ENCODE measurements at regions not wholly inside any gene's neighbourhood (a gene's known extent, or its start where the extent isn't known, plus 50 kb on each side); places are given as distances from the start of the nearest gene placed in this dataset.
A peak's percentile ranks its signal among the peaks of the same experiment; 100 is the strongest.
"Not testable (repeated sequence)": the region's sequence is repeated elsewhere in the genome, so short reads cannot be mapped to it uniquely, and the experiment has no call there.

GRCh38 chr5:112472614-112473013 lies 53.5 kb upstream of the EPB41L4A start:
- no peak for DNase-seq
- Mint-ChIP-seq H3K4me3 (no peak overlapping the region), H3K27ac (no peak overlapping the region), H3K36me3 (ENCODE audit: low read depth) (no peaks in the 10 kb centered on the region), H3K27me3 (peaks cover 17% of the 10 kb centered on the region), H3K9me3 (no peaks in the 10 kb centered on the region), H3K4me1 (no peaks in the 10 kb centered on the region)
- no peak for ATAC-seq

- ATAC-seq: no peak
- H3K27me3 Mint-ChIP-seq: peaks cover 17% of the 10 kb centered on the region
Observed at GRCh38 chr5:112473989-112474388, 54.9 kb upstream of the EPB41L4A start.

GRCh38 chr5:112475747-112476365 lies 56.8 kb upstream of the EPB41L4A start:
- no peak for DNase-seq
- no peaks in the 10 kb centered on the region for H3K9me3 Mint-ChIP-seq
- no peaks in the 10 kb centered on the region for H3K4me1 Mint-ChIP-seq
- no peak overlapping the region for H3K4me3 Mint-ChIP-seq
- ATAC-seq: no peak
- H3K36me3 Mint-ChIP-seq (ENCODE audit: low read depth): no peaks in the 10 kb centered on the region
- H3K27me3 Mint-ChIP-seq: peaks cover 12% of the 10 kb centered on the region
- H3K27ac Mint-ChIP-seq: no peak overlapping the region

More at GRCh38 chr5:112473989-112474388, 54.9 kb upstream of the EPB41L4A start:
- Mint-ChIP-seq H3K27ac (no peak overlapping the region), H3K36me3 (ENCODE audit: low read depth) (no peaks in the 10 kb centered on the region), H3K4me1 (no peaks in the 10 kb centered on the region), H3K9me3 (no peaks in the 10 kb centered on the region), H3K4me3 (no peak overlapping the region)
- DNase-seq: no peak

- no peak for DNase-seq
- no peak for ATAC-seq
- Mint-ChIP-seq H3K4me1 (no peaks in the 10 kb centered on the region), H3K27me3 (peaks cover under 1% of the 10 kb centered on the region), H3K27ac (no peak overlapping the region), H3K9me3 (no peaks in the 10 kb centered on the region), H3K4me3 (no peak overlapping the region), H3K36me3 (ENCODE audit: low read depth) (no peaks in the 10 kb centered on the region)
Observed at GRCh38 chr5:112479418-112479817, 60.3 kb upstream of the EPB41L4A start.

GRCh38 chr5:112480501-112480900 lies 61.4 kb upstream of the EPB41L4A start:
- H3K9me3 Mint-ChIP-seq: no peaks in the 10 kb centered on the region
- no peak for ATAC-seq

GRCh38 chr5:112483704-112484103 lies 64.6 kb upstream of the EPB41L4A start:
- H3K4me3 Mint-ChIP-seq: no peak overlapping the region
- DNase-seq (no peak), ATAC-seq (no peak)
- H3K4me1 Mint-ChIP-seq: no peaks in the 10 kb centered on the region
- no peaks in the 10 kb centered on the region for H3K9me3 Mint-ChIP-seq
- no peaks in the 10 kb centered on the region for H3K36me3 Mint-ChIP-seq (ENCODE audit: low read depth)
- no peaks in the 10 kb centered on the region for H3K27me3 Mint-ChIP-seq
- H3K27ac Mint-ChIP-seq: no peak overlapping the region

More at GRCh38 chr5:112480501-112480900, 61.4 kb upstream of the EPB41L4A start:
- H3K36me3 Mint-ChIP-seq (ENCODE audit: low read depth): no peaks in the 10 kb centered on the region
- H3K4me3 Mint-ChIP-seq: no peak overlapping the region
- no peak overlapping the region for H3K27ac Mint-ChIP-seq
- H3K4me1 Mint-ChIP-seq: no peaks in the 10 kb centered on the region
- no peak for DNase-seq
- H3K27me3 Mint-ChIP-seq: no peaks in the 10 kb centered on the region

- Mint-ChIP-seq H3K9me3 (no peaks in the 10 kb centered on the region), H3K27ac (no peak overlapping the region), H3K36me3 (ENCODE audit: low read depth) (no peaks in the 10 kb centered on the region), H3K27me3 (no peaks in the 10 kb centered on the region), H3K4me3 (no peak overlapping the region), H3K4me1 (no peaks in the 10 kb centered on the region)
- DNase-seq: no peak
- no peak for ATAC-seq
Observed at GRCh38 chr5:112485934-112486355, 66.9 kb upstream of the EPB41L4A start.

GRCh38 chr5:112491257-112491656 lies 72.2 kb upstream of the EPB41L4A start:
- no peaks in the 10 kb centered on the region for H3K9me3 Mint-ChIP-seq
- peaks cover 11% of the 10 kb centered on the region for H3K27me3 Mint-ChIP-seq
- H3K4me3 Mint-ChIP-seq: no peak overlapping the region
- H3K36me3 Mint-ChIP-seq (ENCODE audit: low read depth): no peaks in the 10 kb centered on the region
- ATAC-seq: no peak
- no peaks in the 10 kb centered on the region for H3K4me1 Mint-ChIP-seq
- no peak overlapping the region for H3K27ac Mint-ChIP-seq
- DNase-seq: no peak

GRCh38 chr5:112492291-112492690 lies 73.2 kb upstream of the EPB41L4A start:
- H3K4me1 Mint-ChIP-seq: no peaks in the 10 kb centered on the region
- H3K27me3 Mint-ChIP-seq: peaks cover 12% of the 10 kb centered on the region
- H3K4me3 Mint-ChIP-seq: no peak overlapping the region
- peak; percentile 21 for DNase-seq
- H3K9me3 Mint-ChIP-seq: no peaks in the 10 kb centered on the region
- no peak overlapping the region for H3K27ac Mint-ChIP-seq
- H3K36me3 Mint-ChIP-seq (ENCODE audit: low read depth): no peaks in the 10 kb centered on the region
- ATAC-seq: peak; percentile 68

GRCh38 chr5:112503749-112504501 lies 84.8 kb upstream of the EPB41L4A start:
- H3K27me3 Mint-ChIP-seq: peaks cover 12% of the 10 kb centered on the region
- not testable (repeated sequence) for H3K36me3 Mint-ChIP-seq (ENCODE audit: low read depth); DNase-seq

GRCh38 chr5:112509097-112509496 lies 90.0 kb upstream of the EPB41L4A start:
- not testable (repeated sequence) for H3K27ac Mint-ChIP-seq; DNase-seq; H3K27me3 Mint-ChIP-seq; H3K36me3 Mint-ChIP-seq (ENCODE audit: low read depth); ATAC-seq; H3K4me3 Mint-ChIP-seq; H3K4me1 Mint-ChIP-seq
- peaks cover 27% of the 10 kb centered on the region for H3K9me3 Mint-ChIP-seq

More at GRCh38 chr5:112503749-112504501, 84.8 kb upstream of the EPB41L4A start:
- not testable (repeated sequence) for ATAC-seq, H3K27ac Mint-ChIP-seq, H3K4me1 Mint-ChIP-seq, H3K4me3 Mint-ChIP-seq
- H3K9me3 Mint-ChIP-seq: peaks cover 13% of the 10 kb centered on the region

GRCh38 chr5:112511920-112512319 lies 92.8 kb upstream of the EPB41L4A start:
- no peaks in the 10 kb centered on the region for H3K27me3 Mint-ChIP-seq
- H3K9me3 Mint-ChIP-seq: peaks cover 14% of the 10 kb centered on the region
- no peak overlapping the region for H3K4me3 Mint-ChIP-seq
- DNase-seq (no peak), ATAC-seq (no peak)
- no peak overlapping the region for H3K27ac Mint-ChIP-seq
- no peaks in the 10 kb centered on the region for H3K4me1 Mint-ChIP-seq
- H3K36me3 Mint-ChIP-seq (ENCODE audit: low read depth): no peaks in the 10 kb centered on the region

GRCh38 chr5:112512901-112513300 lies 93.8 kb upstream of the EPB41L4A start:
- Mint-ChIP-seq H3K27me3 (no peaks in the 10 kb centered on the region), H3K4me1 (no peaks in the 10 kb centered on the region), H3K36me3 (ENCODE audit: low read depth) (no peaks in the 10 kb centered on the region), H3K27ac (no peak overlapping the region), H3K4me3 (no peak overlapping the region), H3K9me3 (peaks cover 14% of the 10 kb centered on the region)
- no peak for ATAC-seq
- no peak for DNase-seq

GRCh38 chr5:112514111-112514510 lies 95.0 kb upstream of the EPB41L4A start:
- DNase-seq (no peak), ATAC-seq (no peak)
- H3K4me3 Mint-ChIP-seq: no peak overlapping the region
- no peaks in the 10 kb centered on the region for H3K4me1 Mint-ChIP-seq
- H3K27me3 Mint-ChIP-seq: peaks cover 4% of the 10 kb centered on the region
- no peak overlapping the region for H3K27ac Mint-ChIP-seq
- H3K36me3 Mint-ChIP-seq (ENCODE audit: low read depth): no peaks in the 10 kb centered on the region
- H3K9me3 Mint-ChIP-seq: peaks cover 14% of the 10 kb centered on the region

GRCh38 chr5:112520474-112520873 lies 101.4 kb upstream of the EPB41L4A start:
- H3K27ac Mint-ChIP-seq: peak overlapping the region; percentile 50
- H3K36me3 Mint-ChIP-seq (ENCODE audit: low read depth); H3K27me3 Mint-ChIP-seq; H3K4me1 Mint-ChIP-seq; H3K9me3 Mint-ChIP-seq; ATAC-seq; H3K4me3 Mint-ChIP-seq; DNase-seq: not testable (repeated sequence)
